ENCODE measurements at regions not wholly inside any gene's neighbourhood (a gene's known extent, or its start where the extent isn't known, plus 50 kb on each side); places are given as distances from the start of the nearest gene placed in this dataset.

DNA sequence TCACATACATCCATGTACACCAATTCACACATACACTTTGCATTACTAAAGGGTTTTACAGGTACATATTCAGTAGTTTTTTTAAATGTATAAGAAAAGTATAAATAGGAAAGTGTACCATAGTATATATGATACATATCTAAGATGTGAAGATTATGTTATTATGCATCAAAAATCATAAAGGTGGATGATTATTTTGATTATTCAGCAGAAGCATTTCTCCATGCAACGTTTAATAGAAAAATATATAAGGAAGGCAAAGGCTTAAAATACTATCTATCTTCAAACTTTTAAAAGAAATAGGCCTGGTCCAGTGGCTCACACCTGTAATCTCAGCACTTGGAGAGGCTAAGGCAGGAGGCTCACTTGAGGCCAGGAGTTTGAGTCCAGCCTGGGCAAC lies 133.5 kb upstream of the KLF3 start:
- TF ChIP-seq, protein P1, sequence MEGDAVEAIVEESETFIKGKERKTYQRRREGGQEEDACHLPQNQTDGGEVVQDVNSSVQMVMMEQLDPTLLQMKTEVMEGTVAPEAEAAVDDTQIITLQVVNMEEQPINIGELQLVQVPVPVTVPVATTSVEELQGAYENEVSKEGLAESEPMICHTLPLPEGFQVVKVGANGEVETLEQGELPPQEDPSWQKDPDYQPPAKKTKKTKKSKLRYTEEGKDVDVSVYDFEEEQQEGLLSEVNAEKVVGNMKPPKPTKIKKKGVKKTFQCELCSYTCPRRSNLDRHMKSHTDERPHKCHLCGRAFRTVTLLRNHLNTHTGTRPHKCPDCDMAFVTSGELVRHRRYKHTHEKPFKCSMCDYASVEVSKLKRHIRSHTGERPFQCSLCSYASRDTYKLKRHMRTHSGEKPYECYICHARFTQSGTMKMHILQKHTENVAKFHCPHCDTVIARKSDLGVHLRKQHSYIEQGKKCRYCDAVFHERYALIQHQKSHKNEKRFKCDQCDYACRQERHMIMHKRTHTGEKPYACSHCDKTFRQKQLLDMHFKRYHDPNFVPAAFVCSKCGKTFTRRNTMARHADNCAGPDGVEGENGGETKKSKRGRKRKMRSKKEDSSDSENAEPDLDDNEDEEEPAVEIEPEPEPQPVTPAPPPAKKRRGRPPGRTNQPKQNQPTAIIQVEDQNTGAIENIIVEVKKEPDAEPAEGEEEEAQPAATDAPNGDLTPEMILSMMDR (IDR thresholded peaks at IDR 0.05) = no peak
- TF ChIP-seq POLR2AphosphoS5 (IDR thresholded peaks at IDR 0.05) = no peak
- no peak for TF ChIP-seq POLR2A (IDR thresholded peaks at IDR 0.05)

Data from gastroesophageal sphincter (tissue), 3 donors.